ENCODE measurements at regions not wholly inside any gene's neighbourhood (a gene's known extent, or its start where the extent isn't known, plus 50 kb on each side); places are given as distances from the start of the nearest gene placed in this dataset.

- no peak for DNase-seq
These were observed 180.1 kb upstream of the MKLN1 start for GRCh38 chr7:131147604-131148003.

DNA sequence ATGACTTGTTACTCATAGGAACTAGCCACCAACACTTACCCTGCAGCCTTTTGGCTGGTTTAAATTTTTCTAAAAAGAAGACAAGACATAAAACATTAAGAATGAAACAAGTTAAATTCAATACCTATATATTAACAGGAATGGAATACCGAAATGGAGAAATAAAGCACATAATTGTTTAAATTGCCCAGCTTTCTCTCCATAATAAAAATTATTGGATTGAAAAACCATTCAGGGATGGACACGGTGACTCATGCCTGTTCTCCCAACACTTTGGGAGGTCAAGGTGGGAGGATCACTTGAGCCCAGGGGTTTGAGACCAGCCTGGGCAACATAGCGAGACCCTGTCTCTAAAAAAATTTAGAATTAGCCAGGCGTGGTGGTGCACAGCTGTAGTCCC, 179.4 kb upstream of the MKLN1 start:
- ATAC-seq, result no peak
- no peak for DNase-seq
- intact Hi-C loops (cut with DNase I), result no loop called here
- Histone ChIP-seq H3K36me3 (no peaks in the 10 kb centered on the region), H3K4me1 (no peaks in the 10 kb centered on the region), H3K27me3 (no peaks in the 10 kb centered on the region), H3K9me3 (no peaks in the 10 kb centered on the region), H3K4me3 (no peak overlapping the region), H3K27ac (no peak overlapping the region)
- no peak for TF ChIP-seq POLR2A (IDR thresholded peaks at IDR 0.05)
- TF ChIP-seq, protein P1, sequence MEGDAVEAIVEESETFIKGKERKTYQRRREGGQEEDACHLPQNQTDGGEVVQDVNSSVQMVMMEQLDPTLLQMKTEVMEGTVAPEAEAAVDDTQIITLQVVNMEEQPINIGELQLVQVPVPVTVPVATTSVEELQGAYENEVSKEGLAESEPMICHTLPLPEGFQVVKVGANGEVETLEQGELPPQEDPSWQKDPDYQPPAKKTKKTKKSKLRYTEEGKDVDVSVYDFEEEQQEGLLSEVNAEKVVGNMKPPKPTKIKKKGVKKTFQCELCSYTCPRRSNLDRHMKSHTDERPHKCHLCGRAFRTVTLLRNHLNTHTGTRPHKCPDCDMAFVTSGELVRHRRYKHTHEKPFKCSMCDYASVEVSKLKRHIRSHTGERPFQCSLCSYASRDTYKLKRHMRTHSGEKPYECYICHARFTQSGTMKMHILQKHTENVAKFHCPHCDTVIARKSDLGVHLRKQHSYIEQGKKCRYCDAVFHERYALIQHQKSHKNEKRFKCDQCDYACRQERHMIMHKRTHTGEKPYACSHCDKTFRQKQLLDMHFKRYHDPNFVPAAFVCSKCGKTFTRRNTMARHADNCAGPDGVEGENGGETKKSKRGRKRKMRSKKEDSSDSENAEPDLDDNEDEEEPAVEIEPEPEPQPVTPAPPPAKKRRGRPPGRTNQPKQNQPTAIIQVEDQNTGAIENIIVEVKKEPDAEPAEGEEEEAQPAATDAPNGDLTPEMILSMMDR (IDR thresholded peaks at IDR 0.05), result no peak
- 94% methylated on average over 4 of the region's 4 CpGs for WGBS (ENCODE audit: insufficient coverage, low coverage, low lambda C conversion rate, missing lambda C conversion rate)

More at GRCh38 chr7:131147604-131148003, 180.1 kb upstream of the MKLN1 start:
- Histone ChIP-seq H3K4me3 (no peak overlapping the region), H3K27ac (no peak overlapping the region), H3K9me3 (no peaks in the 10 kb centered on the region), H3K4me1 (no peaks in the 10 kb centered on the region), H3K36me3 (no peaks in the 10 kb centered on the region), H3K27me3 (no peaks in the 10 kb centered on the region)
- TF ChIP-seq, protein P1 (IDR thresholded peaks at IDR 0.05), result no peak
- no peak for TF ChIP-seq POLR2A (IDR thresholded peaks at IDR 0.05)
- ATAC-seq, result no peak
- intact Hi-C loops (cut with DNase I), result no loop called here

DNA sequence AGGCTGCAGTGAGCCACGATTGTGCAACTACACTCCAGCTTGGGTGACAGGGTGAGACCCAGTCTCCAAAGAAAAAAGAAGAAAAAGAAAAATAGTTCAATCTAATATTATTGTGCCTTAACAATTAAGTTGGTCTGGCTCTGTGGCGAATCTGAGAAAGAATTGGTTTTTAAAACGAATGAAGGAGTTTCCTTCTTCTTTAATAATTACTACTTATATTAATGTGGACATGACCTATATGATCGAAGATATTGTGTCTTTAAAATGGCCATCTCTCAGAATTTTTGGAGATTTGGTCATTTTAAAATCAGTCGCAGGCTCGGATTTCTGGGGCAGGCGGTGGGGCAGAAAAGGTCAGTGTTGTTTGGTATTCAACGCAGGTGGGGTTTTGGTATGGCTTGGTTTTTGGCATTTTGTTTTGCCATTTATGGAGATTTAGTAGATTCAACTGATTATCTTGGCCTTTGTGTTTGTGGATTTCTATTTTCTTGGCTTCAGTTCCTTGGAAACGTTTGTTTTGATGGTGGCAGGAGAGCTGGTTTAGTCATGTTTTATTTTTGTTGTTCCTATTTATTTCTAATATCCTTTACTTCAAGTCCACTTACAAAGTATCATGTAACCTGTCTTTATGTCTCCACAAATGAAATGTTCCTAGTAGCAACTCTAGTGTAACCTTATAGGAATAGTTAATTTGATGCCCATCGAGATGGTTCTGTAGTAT, 178.8 kb upstream of the MKLN1 start:
- ATAC-seq (no peak), DNase-seq (no peak)
- intact Hi-C loops (cut with DNase I), result no loop called here
- no peak for TF ChIP-seq POLR2A (IDR thresholded peaks at IDR 0.05)
- TF ChIP-seq, protein P1 (IDR thresholded peaks at IDR 0.05), result no peak
- WGBS (ENCODE audit: insufficient coverage, low coverage, low lambda C conversion rate, missing lambda C conversion rate), result 80% methylated on average over 10 of the region's 10 CpGs
- no peaks in the 10 kb centered on the region for H3K4me1 ChIP-seq
- H3K36me3 ChIP-seq, result no peaks in the 10 kb centered on the region
- no peaks in the 10 kb centered on the region for H3K9me3 ChIP-seq
- H3K4me3 ChIP-seq, result no peak overlapping the region
- H3K27me3 ChIP-seq, result no peaks in the 10 kb centered on the region
- H3K27ac ChIP-seq, result no peak overlapping the region

GRCh38 chr7:131149429-131149773, 178.3 kb upstream of the MKLN1 start:
- no peak overlapping the region for H3K4me3 ChIP-seq
- H3K4me1 ChIP-seq, result no peaks in the 10 kb centered on the region
- no peak for DNase-seq
- intact Hi-C loops (cut with DNase I), result no loop called here
- TF ChIP-seq, protein P1 (IDR thresholded peaks at IDR 0.05), result no peak
- TF ChIP-seq POLR2A (IDR thresholded peaks at IDR 0.05), result no peak
- H3K27me3 ChIP-seq, result no peaks in the 10 kb centered on the region
- no peak overlapping the region for H3K27ac ChIP-seq
- H3K36me3 ChIP-seq, result no peaks in the 10 kb centered on the region
- ATAC-seq, result no peak
- no peaks in the 10 kb centered on the region for H3K9me3 ChIP-seq

- 81% methylated on average over 4 of the region's 4 CpGs for WGBS (ENCODE audit: insufficient coverage, low coverage, low lambda C conversion rate, missing lambda C conversion rate)
- ATAC-seq (no peak), DNase-seq (no peak)
- Histone ChIP-seq H3K4me1 (no peaks in the 10 kb centered on the region), H3K36me3 (no peaks in the 10 kb centered on the region), H3K27me3 (no peaks in the 10 kb centered on the region), H3K9me3 (no peaks in the 10 kb centered on the region), H3K27ac (no peak overlapping the region), H3K4me3 (no peak overlapping the region)
- intact Hi-C loops (cut with DNase I), result no loop called here
- TF ChIP-seq, protein P1 (IDR thresholded peaks at IDR 0.05), result no peak
- TF ChIP-seq POLR2A (IDR thresholded peaks at IDR 0.05), result no peak
These were observed 177.8 kb upstream of the MKLN1 start for GRCh38 chr7:131149840-131150239.
